ENCODE measurements at regions not wholly inside any gene's neighbourhood (a gene's known extent, or its start where the extent isn't known, plus 50 kb on each side); places are given as distances from the start of the nearest gene placed in this dataset.

DNA sequence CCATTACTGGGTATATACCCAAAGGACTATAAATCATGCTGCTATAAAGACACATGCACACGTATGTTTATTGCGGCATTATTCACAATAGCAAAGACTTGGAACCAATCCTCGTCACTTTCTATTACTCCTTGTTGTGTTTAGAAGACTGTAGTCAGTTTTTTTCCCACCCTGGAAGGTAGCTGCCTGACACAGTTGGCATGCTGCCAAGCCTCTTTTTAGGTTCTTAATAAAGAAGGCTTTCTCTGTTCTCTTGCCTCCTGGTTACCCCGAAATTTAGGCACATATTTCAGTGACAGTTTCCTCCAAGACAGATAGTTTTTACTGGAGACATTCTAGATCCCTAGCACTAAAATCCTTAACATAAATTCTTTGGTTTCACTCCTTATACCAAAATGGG is 205.4 kb upstream of the PCSK5 start:
- dilution Hi-C loops (cut with MboI; ENCODE audit: extremely low pct_ligation_motif_present, low sequenced_read_pairs), result no loop called here
- no TSS peak for BruUV-seq (replicated peaks)
- H3K9ac ChIP-seq (replicated peaks; ENCODE audit: extremely low read depth, insufficient read depth, low read length), result no peak overlapping the region
- no peaks in the 10 kb centered on the region for H3K9me1 ChIP-seq (replicated peaks; ENCODE audit: control insufficient read depth, extremely low read depth, insufficient read depth, low read length)
- no peaks in the 10 kb centered on the region for H3K36me3 ChIP-seq (ENCODE audit: control insufficient read depth in 2 of 2, extremely low read depth in 1 of 2, insufficient read depth in 2 of 2, low read length in 2 of 2)
- H3K79me2 ChIP-seq (ENCODE audit: control insufficient read depth, insufficient read depth, low read length), result no peaks in the 10 kb centered on the region
- H3K4me3 ChIP-seq (replicated peaks in 1 of 3; ENCODE audit: insufficient read depth in 1 of 3, low read depth in 1 of 3, low read length in 3 of 3), result no peak overlapping the region
- ChIA-PET POLR2A (no interaction called here), CTCF (no interaction called here)
- no peak for TF ChIP-seq MYC (IDR thresholded peaks at IDR 0.05; ENCODE audit: low read depth, low read length)
- no peak for TF ChIP-seq JUN (IDR thresholded peaks at IDR 0.05; ENCODE audit: borderline replicate concordance, insufficient read depth, insufficient read length, low read depth)
- TF ChIP-seq EZH2 (IDR thresholded peaks at IDR 0.05; ENCODE audit: borderline replicate concordance, low read depth, low read length, severe bottlenecking), result no peak
- no peak for TF ChIP-seq POLR2A (IDR thresholded peaks at IDR 0.05; ENCODE audit: low read depth, low read length)
- no peak for TF ChIP-seq POLR2AphosphoS5 (IDR thresholded peaks at IDR 0.05; ENCODE audit: insufficient read depth, low read depth, low read length)
- TF ChIP-seq, protein P1, sequence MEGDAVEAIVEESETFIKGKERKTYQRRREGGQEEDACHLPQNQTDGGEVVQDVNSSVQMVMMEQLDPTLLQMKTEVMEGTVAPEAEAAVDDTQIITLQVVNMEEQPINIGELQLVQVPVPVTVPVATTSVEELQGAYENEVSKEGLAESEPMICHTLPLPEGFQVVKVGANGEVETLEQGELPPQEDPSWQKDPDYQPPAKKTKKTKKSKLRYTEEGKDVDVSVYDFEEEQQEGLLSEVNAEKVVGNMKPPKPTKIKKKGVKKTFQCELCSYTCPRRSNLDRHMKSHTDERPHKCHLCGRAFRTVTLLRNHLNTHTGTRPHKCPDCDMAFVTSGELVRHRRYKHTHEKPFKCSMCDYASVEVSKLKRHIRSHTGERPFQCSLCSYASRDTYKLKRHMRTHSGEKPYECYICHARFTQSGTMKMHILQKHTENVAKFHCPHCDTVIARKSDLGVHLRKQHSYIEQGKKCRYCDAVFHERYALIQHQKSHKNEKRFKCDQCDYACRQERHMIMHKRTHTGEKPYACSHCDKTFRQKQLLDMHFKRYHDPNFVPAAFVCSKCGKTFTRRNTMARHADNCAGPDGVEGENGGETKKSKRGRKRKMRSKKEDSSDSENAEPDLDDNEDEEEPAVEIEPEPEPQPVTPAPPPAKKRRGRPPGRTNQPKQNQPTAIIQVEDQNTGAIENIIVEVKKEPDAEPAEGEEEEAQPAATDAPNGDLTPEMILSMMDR (IDR thresholded peaks at IDR 0.05; ENCODE audit: extremely low read depth in 1 of 2, insufficient read depth in 1 of 2, low read depth in 1 of 2, low read length in 2 of 2), result no peak
- TF ChIP-seq, protein P2, sequence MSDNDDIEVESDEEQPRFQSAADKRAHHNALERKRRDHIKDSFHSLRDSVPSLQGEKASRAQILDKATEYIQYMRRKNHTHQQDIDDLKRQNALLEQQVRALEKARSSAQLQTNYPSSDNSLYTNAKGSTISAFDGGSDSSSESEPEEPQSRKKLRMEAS (IDR thresholded peaks at IDR 0.05; ENCODE audit: insufficient read depth, insufficient read length), result no peak
- no peak for TF ChIP-seq GATA2 (IDR thresholded peaks at IDR 0.05; ENCODE audit: insufficient read depth, insufficient read length, low read depth, low read length)
- TF ChIP-seq FOS (IDR thresholded peaks at IDR 0.05; ENCODE audit: borderline replicate concordance, insufficient read depth, low read length), result no peak
- H3K9me3 ChIP-seq (replicated peaks; ENCODE audit: control insufficient read depth, insufficient read depth, low read length), result no peaks in the 10 kb centered on the region
- H3K4me1 ChIP-seq (ENCODE audit: control insufficient read depth, extremely low read depth, insufficient read depth, low read length), result no peaks in the 10 kb centered on the region
- no peak for FAIRE-seq
- intact Hi-C loops (cut with micrococcal nuclease), result no loop called here
- no peak overlapping the region for H3K27ac ChIP-seq (ENCODE audit: insufficient read depth, low read depth, low read length)
- no peak for DNase-seq (ENCODE audit: low read depth, low spot score)
- H3K27me3 ChIP-seq (ENCODE audit: control insufficient read depth in 2 of 2, insufficient read depth in 2 of 2, low read length in 2 of 2), result no peaks in the 10 kb centered on the region
- no peaks in the 10 kb centered on the region for H4K20me1 ChIP-seq (replicated peaks; ENCODE audit: control insufficient read depth, extremely low read depth, insufficient read depth, low read length)
- H3K4me2 ChIP-seq (ENCODE audit: insufficient read depth, low read length), result no peak overlapping the region
- no peak overlapping the region for H2AFZ ChIP-seq (ENCODE audit: low read depth, low read length)
